ENCODE measurements at regions not wholly inside any gene's neighbourhood (a gene's known extent, or its start where the extent isn't known, plus 50 kb on each side); places are given as distances from the start of the nearest gene placed in this dataset.
"Not testable (repeated sequence)": the region's sequence is repeated elsewhere in the genome, so short reads cannot be mapped to it uniquely, and the experiment has no call there.

DNA sequence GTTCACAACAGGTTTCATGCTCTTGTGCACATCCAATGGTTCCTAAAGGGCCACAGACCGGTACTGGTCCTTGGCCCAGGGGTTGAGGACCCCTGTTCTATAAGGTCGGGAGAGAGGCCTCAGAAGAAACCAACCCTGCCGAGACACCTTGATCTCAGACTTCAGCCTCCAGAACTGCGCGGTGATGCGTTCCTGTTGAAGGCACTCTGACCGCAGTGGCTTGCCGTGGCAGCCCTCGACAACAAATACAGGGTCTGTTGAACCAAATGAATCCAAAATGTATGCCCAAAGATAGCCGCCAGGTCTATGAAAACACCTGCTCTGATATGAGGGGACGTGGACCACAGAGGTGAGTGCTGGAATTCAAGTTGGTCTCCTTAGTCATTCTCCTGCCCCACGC is 389.8 kb downstream of the SEC14L1 start:
- Histone ChIP-seq H3K9me3 (replicated peaks) (no peaks in the 10 kb centered on the region), H3K27me3 (ENCODE audit: low read depth) (peaks cover 38% of the 10 kb centered on the region), H3K4me1 (peaks cover 12% of the 10 kb centered on the region), H3K4me3 (no peak overlapping the region), H3K36me3 (no peaks in the 10 kb centered on the region), H3K27ac (replicated peaks) (no peak overlapping the region)
- DNase-seq = no peak
- TF ChIP-seq, protein P1, sequence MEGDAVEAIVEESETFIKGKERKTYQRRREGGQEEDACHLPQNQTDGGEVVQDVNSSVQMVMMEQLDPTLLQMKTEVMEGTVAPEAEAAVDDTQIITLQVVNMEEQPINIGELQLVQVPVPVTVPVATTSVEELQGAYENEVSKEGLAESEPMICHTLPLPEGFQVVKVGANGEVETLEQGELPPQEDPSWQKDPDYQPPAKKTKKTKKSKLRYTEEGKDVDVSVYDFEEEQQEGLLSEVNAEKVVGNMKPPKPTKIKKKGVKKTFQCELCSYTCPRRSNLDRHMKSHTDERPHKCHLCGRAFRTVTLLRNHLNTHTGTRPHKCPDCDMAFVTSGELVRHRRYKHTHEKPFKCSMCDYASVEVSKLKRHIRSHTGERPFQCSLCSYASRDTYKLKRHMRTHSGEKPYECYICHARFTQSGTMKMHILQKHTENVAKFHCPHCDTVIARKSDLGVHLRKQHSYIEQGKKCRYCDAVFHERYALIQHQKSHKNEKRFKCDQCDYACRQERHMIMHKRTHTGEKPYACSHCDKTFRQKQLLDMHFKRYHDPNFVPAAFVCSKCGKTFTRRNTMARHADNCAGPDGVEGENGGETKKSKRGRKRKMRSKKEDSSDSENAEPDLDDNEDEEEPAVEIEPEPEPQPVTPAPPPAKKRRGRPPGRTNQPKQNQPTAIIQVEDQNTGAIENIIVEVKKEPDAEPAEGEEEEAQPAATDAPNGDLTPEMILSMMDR (IDR thresholded peaks at IDR 0.05; ENCODE audit: borderline replicate concordance) = no peak
- intact Hi-C loops (cut with micrococcal nuclease) = no loop called here

DNA sequence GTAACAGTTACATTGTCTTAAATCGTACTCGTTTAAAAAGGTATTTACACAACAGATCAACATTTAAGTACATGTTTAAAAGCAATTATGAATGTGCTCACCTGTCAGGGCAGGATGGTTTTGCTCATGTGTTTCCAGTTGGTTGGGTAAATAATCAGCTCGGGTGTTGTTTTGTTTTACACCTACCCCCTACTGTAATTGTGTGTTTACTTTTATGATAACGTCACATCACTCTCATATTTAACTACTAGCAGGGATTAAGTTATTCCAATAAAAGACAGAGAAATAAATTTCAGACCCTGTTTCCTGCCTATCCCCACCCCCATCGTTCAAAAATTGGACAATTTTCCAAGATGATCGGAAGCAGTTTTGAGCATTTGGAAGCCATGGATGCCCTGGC is 390.2 kb downstream of the SEC14L1 start:
- no peaks in the 10 kb centered on the region for H3K36me3 ChIP-seq
- TF ChIP-seq, protein P1 (IDR thresholded peaks at IDR 0.05; ENCODE audit: borderline replicate concordance) = no peak
- H3K27ac ChIP-seq (replicated peaks) = no peak overlapping the region
- no peak for DNase-seq
- H3K4me1 ChIP-seq = peaks cover 12% of the 10 kb centered on the region
- intact Hi-C loops (cut with micrococcal nuclease) = no loop called here
- no peaks in the 10 kb centered on the region for H3K9me3 ChIP-seq (replicated peaks)
- peaks cover 38% of the 10 kb centered on the region for H3K27me3 ChIP-seq (ENCODE audit: low read depth)
- H3K4me3 ChIP-seq = no peak overlapping the region

DNA sequence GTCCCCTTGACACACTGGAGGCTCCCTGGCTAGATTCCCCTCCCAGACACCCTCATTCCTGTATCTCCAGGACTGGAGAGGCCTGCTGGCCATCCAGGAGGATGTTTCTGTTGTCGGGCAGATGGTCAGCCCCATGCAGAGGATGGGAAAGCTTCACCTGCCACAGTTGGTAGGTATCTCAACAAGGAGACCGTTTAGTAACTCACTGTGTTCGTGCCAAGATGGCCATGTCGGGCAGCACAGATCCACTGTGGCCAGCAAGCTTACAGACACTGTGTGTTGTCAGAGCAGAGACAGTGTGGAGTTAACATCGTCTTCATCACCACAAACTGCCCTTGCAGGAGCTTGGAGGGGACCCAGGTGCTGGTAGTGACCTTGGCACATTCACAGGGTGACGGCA is 390.9 kb downstream of the SEC14L1 start:
- H3K27ac ChIP-seq (replicated peaks) = no peak overlapping the region
- H3K36me3 ChIP-seq = no peaks in the 10 kb centered on the region
- peaks cover 12% of the 10 kb centered on the region for H3K4me1 ChIP-seq
- intact Hi-C loops (cut with micrococcal nuclease) = no loop called here
- TF ChIP-seq, protein P1 (IDR thresholded peaks at IDR 0.05; ENCODE audit: borderline replicate concordance) = no peak
- peaks cover 32% of the 10 kb centered on the region for H3K27me3 ChIP-seq (ENCODE audit: low read depth)
- no peak overlapping the region for H3K4me3 ChIP-seq
- no peak for DNase-seq
- H3K9me3 ChIP-seq (replicated peaks) = no peaks in the 10 kb centered on the region

DNA sequence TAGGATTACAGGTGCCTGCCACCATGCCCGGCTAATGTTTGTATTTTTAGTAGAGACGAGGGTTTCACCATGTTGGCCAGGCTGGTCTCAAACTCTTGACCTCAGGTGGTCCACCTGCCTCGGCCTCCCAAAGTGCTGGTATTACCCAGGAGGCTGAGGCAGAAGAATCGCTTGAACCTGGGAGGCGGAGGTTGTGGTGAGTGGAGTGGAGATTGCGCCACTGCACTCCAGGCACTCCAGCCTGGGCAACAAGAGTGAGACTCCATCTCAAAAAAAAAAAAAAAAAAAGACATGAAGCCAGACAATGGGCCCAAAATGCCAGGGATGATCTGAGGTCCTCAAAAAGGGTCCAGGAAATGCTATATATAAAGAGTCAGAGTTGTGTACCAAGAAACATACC is 392.9 kb downstream of the SEC14L1 start:
- DNase-seq; H3K36me3 ChIP-seq; H3K27ac ChIP-seq (replicated peaks); H3K4me1 ChIP-seq; H3K4me3 ChIP-seq; intact Hi-C loops (cut with micrococcal nuclease); H3K9me3 ChIP-seq (replicated peaks): not testable (repeated sequence)
- peaks cover 11% of the 10 kb centered on the region for H3K27me3 ChIP-seq (ENCODE audit: low read depth)

DNA sequence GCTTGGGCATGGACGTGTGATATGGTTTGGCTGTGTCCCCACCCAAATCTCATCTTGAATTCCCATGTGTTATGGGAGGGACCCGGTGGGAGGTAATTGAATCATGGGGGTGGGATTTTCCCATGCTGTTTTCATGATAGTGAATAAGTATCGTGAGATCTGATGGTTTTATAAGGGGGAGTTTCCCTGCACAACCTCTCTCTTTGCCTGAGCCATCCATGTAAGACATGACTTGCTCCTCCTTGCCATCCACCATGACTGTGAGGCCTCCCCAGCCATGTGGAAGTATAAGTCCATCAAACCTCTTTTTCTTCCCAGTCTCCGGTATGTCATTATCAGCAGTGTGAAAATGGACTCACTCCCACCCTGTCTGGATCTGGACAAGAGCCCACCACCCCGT is 393.4 kb downstream of the SEC14L1 start:
- no peak overlapping the region for H3K4me3 ChIP-seq
- intact Hi-C loops (cut with micrococcal nuclease) = no loop called here
- H3K4me1 ChIP-seq = no peaks in the 10 kb centered on the region
- TF ChIP-seq, protein P1 (IDR thresholded peaks at IDR 0.05; ENCODE audit: borderline replicate concordance) = no peak
- peaks cover 7% of the 10 kb centered on the region for H3K27me3 ChIP-seq (ENCODE audit: low read depth)
- no peak overlapping the region for H3K27ac ChIP-seq (replicated peaks)
- H3K36me3 ChIP-seq = no peaks in the 10 kb centered on the region
- no peaks in the 10 kb centered on the region for H3K9me3 ChIP-seq (replicated peaks)
- DNase-seq = no peak

DNA sequence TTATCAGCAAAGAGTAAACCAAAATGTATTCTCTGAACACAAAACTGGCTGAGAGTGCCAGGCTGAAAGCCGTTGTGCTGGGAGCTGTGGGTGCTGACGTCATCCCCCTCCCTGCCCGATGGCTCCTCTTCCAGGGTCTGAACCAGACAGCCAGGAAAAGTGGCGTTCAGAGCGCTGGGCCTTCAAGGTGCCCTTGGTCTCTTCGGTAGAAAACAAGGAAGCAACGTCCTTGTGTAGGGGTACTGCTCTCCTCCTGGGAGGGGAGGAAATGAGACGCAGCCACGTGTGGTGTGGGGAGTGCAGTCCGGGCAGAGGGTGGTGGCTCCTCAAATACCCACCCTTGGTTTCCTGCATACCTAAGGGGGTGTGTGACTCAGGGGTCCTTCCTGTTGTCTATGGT is 394.7 kb downstream of the SEC14L1 start:
- no peaks in the 10 kb centered on the region for H3K36me3 ChIP-seq
- H3K9me3 ChIP-seq (replicated peaks) = no peaks in the 10 kb centered on the region
- no peaks in the 10 kb centered on the region for H3K4me1 ChIP-seq
- intact Hi-C loops (cut with micrococcal nuclease) = no loop called here
- H3K27me3 ChIP-seq (ENCODE audit: low read depth) = peaks cover 4% of the 10 kb centered on the region
- no peak for DNase-seq
- TF ChIP-seq, protein P1 (IDR thresholded peaks at IDR 0.05; ENCODE audit: borderline replicate concordance) = no peak
- H3K27ac ChIP-seq (replicated peaks) = peak overlapping the region; percentile 37
- H3K4me3 ChIP-seq = no peak overlapping the region

Data from left ventricle myocardium inferior (tissue), 1 donor.